D721Med (cell line): ENCODE measurements at regions not wholly inside any gene's neighbourhood (a gene's known extent, or its start where the extent isn't known, plus 50 kb on each side); places are given as distances from the start of the nearest gene placed in this dataset.

Source experiments
- DNase-seq: peaks from one replicate; pipeline ENCODE4 v3.0.0; 2011; ENCODE audit warnings: low spot score; ENCODE audit not compliant: insufficient read length
- FAIRE-seq: peaks from 2 replicates; lab custom pipeline; 2011; peaks lifted over from hg19 to GRCh38; lab: Jason Lieb, UNC
- TF ChIP-seq, protein P1 (sequence below): IDR thresholded peaks from 2 replicates; pipeline ENCODE4 v1.5.1; 2012; ENCODE audit warnings: mild to moderate bottlenecking, control low read depth; ENCODE audit not compliant: insufficient read depth; ENCODE audit errors: missing control alignments

DNA sequence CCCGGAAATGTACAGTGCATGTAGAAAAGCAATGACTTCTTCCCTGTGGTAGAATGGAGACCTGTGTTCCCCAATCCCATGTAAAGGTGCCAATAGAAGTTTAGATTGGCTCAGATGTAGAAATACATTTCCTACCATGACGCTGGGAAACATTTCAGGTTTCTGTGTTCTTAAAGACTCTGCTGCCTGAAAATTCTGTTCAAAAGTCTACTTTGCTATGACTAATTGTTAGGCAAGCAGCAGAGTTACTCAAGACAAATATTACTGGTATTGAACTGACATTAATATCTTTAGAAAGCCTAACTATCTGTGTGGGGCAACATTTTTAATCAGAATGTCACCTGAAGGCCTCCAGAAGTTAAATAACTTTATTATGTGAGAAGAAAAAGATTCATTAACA, 75.5 kb upstream of the ELL2 start:
- TF ChIP-seq, protein P1, sequence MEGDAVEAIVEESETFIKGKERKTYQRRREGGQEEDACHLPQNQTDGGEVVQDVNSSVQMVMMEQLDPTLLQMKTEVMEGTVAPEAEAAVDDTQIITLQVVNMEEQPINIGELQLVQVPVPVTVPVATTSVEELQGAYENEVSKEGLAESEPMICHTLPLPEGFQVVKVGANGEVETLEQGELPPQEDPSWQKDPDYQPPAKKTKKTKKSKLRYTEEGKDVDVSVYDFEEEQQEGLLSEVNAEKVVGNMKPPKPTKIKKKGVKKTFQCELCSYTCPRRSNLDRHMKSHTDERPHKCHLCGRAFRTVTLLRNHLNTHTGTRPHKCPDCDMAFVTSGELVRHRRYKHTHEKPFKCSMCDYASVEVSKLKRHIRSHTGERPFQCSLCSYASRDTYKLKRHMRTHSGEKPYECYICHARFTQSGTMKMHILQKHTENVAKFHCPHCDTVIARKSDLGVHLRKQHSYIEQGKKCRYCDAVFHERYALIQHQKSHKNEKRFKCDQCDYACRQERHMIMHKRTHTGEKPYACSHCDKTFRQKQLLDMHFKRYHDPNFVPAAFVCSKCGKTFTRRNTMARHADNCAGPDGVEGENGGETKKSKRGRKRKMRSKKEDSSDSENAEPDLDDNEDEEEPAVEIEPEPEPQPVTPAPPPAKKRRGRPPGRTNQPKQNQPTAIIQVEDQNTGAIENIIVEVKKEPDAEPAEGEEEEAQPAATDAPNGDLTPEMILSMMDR: no peak
- FAIRE-seq (no peak), DNase-seq (no peak)

DNA sequence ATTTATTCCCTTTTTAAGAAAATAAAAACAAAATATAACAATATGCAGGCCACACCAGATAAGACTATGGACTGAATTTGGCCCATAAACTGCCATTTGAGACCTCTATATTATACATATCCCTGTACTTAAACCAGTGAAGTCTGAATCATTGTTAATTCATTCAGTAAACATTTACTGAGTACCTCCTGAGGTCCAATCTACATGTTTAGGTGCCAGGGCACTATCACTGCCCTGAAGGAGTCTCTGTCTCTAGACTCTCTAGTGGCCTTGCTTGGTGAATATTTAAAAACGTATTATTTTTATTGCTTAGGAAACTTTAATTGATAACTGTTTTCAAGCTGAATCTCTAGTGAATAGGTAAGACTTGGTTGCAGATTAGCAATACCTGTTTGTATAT, 74.7 kb upstream of the ELL2 start:
- DNase-seq (no peak), FAIRE-seq (no peak)
- TF ChIP-seq, protein P1: no peak

- FAIRE-seq: no peak
- no peak for DNase-seq
- TF ChIP-seq, protein P1: no peak
Measured at GRCh38 chr5:96035796-96036195, 74.1 kb upstream of the ELL2 start.

- no peak for FAIRE-seq
- no peak for DNase-seq
- TF ChIP-seq, protein P1: no peak
Measured at GRCh38 chr5:96033116-96033515, 71.5 kb upstream of the ELL2 start.

- TF ChIP-seq, protein P1: no peak
- no peak for FAIRE-seq
- DNase-seq: no peak
Measured at GRCh38 chr5:96031811-96032261, 70.2 kb upstream of the ELL2 start.

GRCh38 chr5:96031180-96031579, 69.5 kb upstream of the ELL2 start:
- TF ChIP-seq, protein P1: no peak
- FAIRE-seq (no peak), DNase-seq (no peak)

GRCh38 chr5:96026406-96027041, 64.9 kb upstream of the ELL2 start:
- TF ChIP-seq, protein P1: no peak
- no peak for DNase-seq
- no peak for FAIRE-seq
